Neutrophil (primary cell): ENCODE measurements at regions not wholly inside any gene's neighbourhood (a gene's known extent, or its start where the extent isn't known, plus 50 kb on each side); places are given as distances from the start of the nearest gene placed in this dataset.

ENCODE experiments used
- H3K27ac ChIP-seq: fragments of 200-600 bp; sonication (generic); 2 replicates; pipeline ENCODE4 v1.5.1; 2016; ENCODE audit warnings: mild to moderate bottlenecking, moderate library complexity
- H3K27me3 ChIP-seq: fragments of 200-600 bp; sonication (generic); 2 replicates; pipeline ENCODE4 v1.6.0; 2016; ENCODE audit warnings: mild to moderate bottlenecking
- H3K36me3 ChIP-seq: fragments of 200-600 bp; sonication (generic); 2 replicates; pipeline ENCODE4 v1.5.1; 2017
- H3K4me1 ChIP-seq, 2 experiments: fragments of 200-600 bp in 1 of 2; sonication (generic) in 1 of 2; 1 replicate in 1 of 2; 2 replicates in 1 of 2; pipeline versions ENCODE4 v1.5.1 to v1.6.1; 2013 to 2016; ENCODE audit warnings: low read depth in 1 of 2, low read length in 1 of 2, mild to moderate bottlenecking in 1 of 2, moderate library complexity in 1 of 2; ENCODE audit not compliant: control insufficient read depth in 1 of 2, insufficient read depth in 1 of 2
- H3K4me3 ChIP-seq, 2 experiments: fragments of 200-600 bp in 1 of 2; sonication (generic) in 1 of 2; 1 replicate in 1 of 2; 2 replicates in 1 of 2; pipeline ENCODE4 v1.5.1; 2013 to 2016; ENCODE audit warnings: low read depth in 1 of 2, low read length in 1 of 2, mild to moderate bottlenecking in 1 of 2, moderate library complexity in 1 of 2
- H3K9me3 ChIP-seq: fragments of 200-600 bp; sonication (generic); 2 replicates; pipeline ENCODE4 v1.5.1; 2016
- CTCF ChIP-seq: fragments of 200-600 bp; sonication (generic); IDR thresholded peaks from 2 replicates; pipeline ENCODE4 v1.5.1; 2016; ENCODE audit warnings: antibody characterized with exemption

- Histone ChIP-seq H3K27ac (no peak overlapping the region), H3K27me3 (no peaks in the 10 kb centered on the region), H3K4me3 (no peak overlapping the region), H3K9me3 (no peaks in the 10 kb centered on the region), H3K36me3 (no peaks in the 10 kb centered on the region), H3K4me1 (no peaks in the 10 kb centered on the region)
- TF ChIP-seq CTCF = no peak
Measured at GRCh38 chr4:12679217-12679616, 804.9 kb downstream of the RAB28 start.

DNA sequence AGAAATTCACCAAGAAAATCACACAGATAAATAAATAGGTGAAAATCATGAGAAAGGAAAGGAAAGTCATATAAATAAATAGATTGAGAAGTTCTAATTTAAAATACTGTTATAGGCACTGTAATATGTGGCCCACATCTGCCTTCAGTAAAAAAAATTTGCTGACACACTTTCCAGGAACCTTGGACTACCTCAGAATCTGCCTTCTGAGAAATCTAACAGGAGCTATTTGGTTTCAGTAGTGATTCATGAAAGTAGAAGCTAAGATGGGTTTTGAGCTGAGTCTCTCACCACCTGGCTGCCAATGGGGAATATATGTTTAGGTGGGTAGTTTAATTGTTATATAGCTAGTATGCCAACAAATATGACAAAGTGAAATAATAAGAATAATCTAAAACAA lies 810.0 kb downstream of the RAB28 start:
- Histone ChIP-seq H3K27me3 (no peaks in the 10 kb centered on the region), H3K4me1 (no peaks in the 10 kb centered on the region)

GRCh38 chr4:12672303-12672702 lies 811.8 kb downstream of the RAB28 start:
- Histone ChIP-seq H3K27ac (no peak overlapping the region), H3K36me3 (no peaks in the 10 kb centered on the region), H3K4me1 (no peaks in the 10 kb centered on the region), H3K4me3 (no peak overlapping the region), H3K27me3 (no peaks in the 10 kb centered on the region), H3K9me3 (no peaks in the 10 kb centered on the region)
- no peak for TF ChIP-seq CTCF

More for the DNA sequence above, 810.0 kb downstream of the RAB28 start:
- H3K9me3 ChIP-seq = no peaks in the 10 kb centered on the region
- no peak overlapping the region for H3K4me3 ChIP-seq
- no peaks in the 10 kb centered on the region for H3K36me3 ChIP-seq
- TF ChIP-seq CTCF = no peak
- H3K27ac ChIP-seq = no peak overlapping the region

- no peaks in the 10 kb centered on the region for H3K4me1 ChIP-seq
- H3K27me3 ChIP-seq = no peaks in the 10 kb centered on the region
- H3K36me3 ChIP-seq = no peaks in the 10 kb centered on the region
- H3K4me3 ChIP-seq = no peak overlapping the region
- no peaks in the 10 kb centered on the region for H3K9me3 ChIP-seq
- no peak overlapping the region for H3K27ac ChIP-seq
- no peak for TF ChIP-seq CTCF
Measured at GRCh38 chr4:12658146-12658545, 826.0 kb downstream of the RAB28 start.

GRCh38 chr4:12651876-12652275 lies 832.3 kb downstream of the RAB28 start:
- Histone ChIP-seq H3K36me3 (no peaks in the 10 kb centered on the region), H3K4me1 (no peaks in the 10 kb centered on the region), H3K4me3 (no peak overlapping the region), H3K27ac (no peak overlapping the region), H3K9me3 (no peaks in the 10 kb centered on the region), H3K27me3 (no peaks in the 10 kb centered on the region)
- TF ChIP-seq CTCF = no peak

DNA sequence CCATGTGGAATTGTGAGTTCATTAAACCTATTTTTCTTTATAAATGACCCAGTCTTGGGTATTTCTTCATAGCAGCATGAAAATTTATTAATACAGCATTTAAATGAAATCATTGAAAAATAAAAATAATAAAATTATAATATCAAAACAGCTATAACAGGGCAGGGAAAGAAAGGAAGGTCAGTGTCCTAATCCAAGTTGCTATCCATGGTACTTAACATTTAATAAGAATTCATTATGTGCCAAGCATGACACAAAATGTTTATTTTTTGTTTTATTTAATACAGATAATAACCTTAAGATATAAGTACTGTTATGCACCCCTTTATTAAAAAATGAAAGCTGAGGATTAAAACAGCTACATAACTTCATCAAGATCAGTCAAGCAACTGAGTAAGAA lies 838.4 kb downstream of the RAB28 start:
- H3K36me3 ChIP-seq = no peaks in the 10 kb centered on the region
- H3K27me3 ChIP-seq = no peaks in the 10 kb centered on the region
- no peak overlapping the region for H3K4me3 ChIP-seq
- H3K9me3 ChIP-seq = no peaks in the 10 kb centered on the region
- H3K4me1 ChIP-seq = no peaks in the 10 kb centered on the region
- TF ChIP-seq CTCF = no peak
- H3K27ac ChIP-seq = no peak overlapping the region
